Breast epithelium (tissue), 4 donors: ENCODE measurements at regions not wholly inside any gene's neighbourhood (a gene's known extent, or its start where the extent isn't known, plus 50 kb on each side); places are given as distances from the start of the nearest gene placed in this dataset.

Experiments used
- DNase-seq, 2 donors: peaks; one replicate each; pipeline ENCODE4 v3.0.0-alpha.2; 2019; ENCODE audit warnings: low spot score in 2 of 2
- H3K27ac ChIP-seq, 2 donors: fragments of 200-600 bp; sonication (generic) in 1 of 2; one replicate each; pipeline ENCODE4 v1.5.1; 2016 to 2019; ENCODE audit warnings: mild to moderate bottlenecking in 1 of 2
- H3K27me3 ChIP-seq, 2 donors: fragments of 200-600 bp; sonication (generic) in 1 of 2; one replicate each; pipeline versions ENCODE4 v1.5.1 to v1.6.0; 2017 to 2019; ENCODE audit warnings: control low read depth in 1 of 2, mild to moderate bottlenecking in 1 of 2
- H3K36me3 ChIP-seq: fragments of 200-600 bp; one replicate; pipeline ENCODE4 v1.5.1; 2019
- H3K4me1 ChIP-seq, 2 donors: fragments of 200-600 bp; sonication (generic); one replicate each; pipeline ENCODE4 v1.5.1; 2016 to 2019; ENCODE audit warnings: control low read depth in 1 of 2
- H3K4me3 ChIP-seq, 3 donors: fragments of 200-600 bp; sonication (generic); 1 replicate in 2 of 3; 2 replicates in 1 of 3; pipeline ENCODE4 v1.5.1; 2016 to 2019; ENCODE audit warnings: mild to moderate bottlenecking in 3 of 3, moderate library complexity in 2 of 3
- H3K9me3 ChIP-seq, 2 donors: fragments of 200-600 bp; sonication (generic) in 1 of 2; one replicate each; pipeline ENCODE4 v1.5.1; 2016 to 2019; ENCODE audit warnings: control low read depth in 1 of 2
- CTCF ChIP-seq, 3 donors: fragments of 450-650 bp; IDR thresholded peaks; one replicate each; pipeline ENCODE4 v1.5.1; 2016 to 2017; ENCODE audit warnings: antibody characterized with exemption in 3 of 3, mild to moderate bottlenecking in 3 of 3, moderate library complexity in 3 of 3
- POLR2A ChIP-seq: fragments of 450-650 bp; IDR thresholded peaks from one replicate; pipeline ENCODE4 v1.6.1; 2016; ENCODE audit warnings: antibody characterized with exemption, mild to moderate bottlenecking, moderate library complexity
- POLR2AphosphoS5 ChIP-seq, 3 donors: sonication (generic); formaldehyde crosslinking; IDR thresholded peaks; one replicate each; pipeline ENCODE4 v1.6.1; 2017; ENCODE audit warnings: antibody characterized with exemption in 3 of 3
- intact Hi-C: fragments of 100-400 bp; cut with DNase I; formaldehyde crosslinking; loops from one replicate; pipeline ENCODE4 v1.15.1; 2023; ENCODE audit warnings: low total_unique reads

- H3K36me3 ChIP-seq: no peaks in the 10 kb centered on the region
- TF ChIP-seq POLR2AphosphoS5 (IDR thresholded peaks at IDR 0.05) (no peak), POLR2A (no peak)
- no peak overlapping the region for H3K27ac ChIP-seq
- H3K27me3 ChIP-seq: no peaks in the 10 kb centered on the region
- no peaks in the 10 kb centered on the region for H3K9me3 ChIP-seq
- H3K4me1 ChIP-seq: no peaks in the 10 kb centered on the region
- intact Hi-C loops: no loop called here
- no peak for DNase-seq
- no peak overlapping the region for H3K4me3 ChIP-seq
Measured at GRCh38 chr7:81877890-81878289, 108.0 kb upstream of the HGF start.

GRCh38 chr7:81873559-81873958 is 103.7 kb upstream of the HGF start:
- DNase-seq: no peak
- no peak overlapping the region for H3K27ac ChIP-seq
- H3K36me3 ChIP-seq: no peaks in the 10 kb centered on the region
- H3K4me3 ChIP-seq: no peak overlapping the region
- no peaks in the 10 kb centered on the region for H3K27me3 ChIP-seq
- intact Hi-C loops: no loop called here
- H3K9me3 ChIP-seq: no peaks in the 10 kb centered on the region
- TF ChIP-seq CTCF (IDR thresholded peaks at IDR 0.05) (no peak), POLR2A (no peak), POLR2AphosphoS5 (IDR thresholded peaks at IDR 0.05) (no peak)
- H3K4me1 ChIP-seq: no peaks in the 10 kb centered on the region

- no peaks in the 10 kb centered on the region for H3K9me3 ChIP-seq
- H3K27ac ChIP-seq: no peak overlapping the region
- H3K4me3 ChIP-seq: no peak overlapping the region
- intact Hi-C loops: no loop called here
- no peaks in the 10 kb centered on the region for H3K27me3 ChIP-seq
- peaks cover 3% of the 10 kb centered on the region for H3K36me3 ChIP-seq
- TF ChIP-seq POLR2A (no peak), CTCF (IDR thresholded peaks at IDR 0.05) (no peak), POLR2AphosphoS5 (IDR thresholded peaks at IDR 0.05) (no peak)
- no peaks in the 10 kb centered on the region for H3K4me1 ChIP-seq
- DNase-seq: no peak
Measured at GRCh38 chr7:81871606-81872265, 101.9 kb upstream of the HGF start.

- intact Hi-C loops: no loop called here
- no peaks in the 10 kb centered on the region for H3K4me1 ChIP-seq
- TF ChIP-seq POLR2AphosphoS5 (IDR thresholded peaks at IDR 0.05): no peak
- no peak for TF ChIP-seq CTCF (IDR thresholded peaks at IDR 0.05)
- no peak for TF ChIP-seq POLR2A
Measured at GRCh38 chr7:81870608-81871007, 100.8 kb upstream of the HGF start.

GRCh38 chr7:81869670-81870069 is 99.8 kb upstream of the HGF start:
- no peak overlapping the region for H3K4me3 ChIP-seq
- no peaks in the 10 kb centered on the region for H3K27me3 ChIP-seq
- DNase-seq: no peak
- TF ChIP-seq CTCF (IDR thresholded peaks at IDR 0.05): no peak
- no peak for TF ChIP-seq POLR2A
- no peak for TF ChIP-seq POLR2AphosphoS5 (IDR thresholded peaks at IDR 0.05)
- H3K27ac ChIP-seq: no peak overlapping the region
- no peaks in the 10 kb centered on the region for H3K9me3 ChIP-seq
- intact Hi-C loops: no loop called here
- H3K36me3 ChIP-seq: peaks cover 3% of the 10 kb centered on the region
- no peaks in the 10 kb centered on the region for H3K4me1 ChIP-seq

More at GRCh38 chr7:81870608-81871007, 100.8 kb upstream of the HGF start:
- H3K27ac ChIP-seq: no peak overlapping the region
- H3K4me3 ChIP-seq: no peak overlapping the region
- peaks cover 3% of the 10 kb centered on the region for H3K36me3 ChIP-seq
- no peaks in the 10 kb centered on the region for H3K9me3 ChIP-seq
- H3K27me3 ChIP-seq: no peaks in the 10 kb centered on the region
- DNase-seq: no peak
